Neutrophil (primary cell): ENCODE measurements at regions not wholly inside any gene's neighbourhood (a gene's known extent, or its start where the extent isn't known, plus 50 kb on each side); places are given as distances from the start of the nearest gene placed in this dataset.
A peak's percentile ranks its signal among the peaks of the same experiment; 100 is the strongest.

Experiments used
- H3K27ac ChIP-seq: fragments of 200-600 bp; sonication (generic); 2 replicates; pipeline ENCODE4 v1.5.1; 2016; ENCODE audit warnings: mild to moderate bottlenecking, moderate library complexity
- H3K27me3 ChIP-seq: fragments of 200-600 bp; sonication (generic); 2 replicates; pipeline ENCODE4 v1.6.0; 2016; ENCODE audit warnings: mild to moderate bottlenecking
- H3K36me3 ChIP-seq: fragments of 200-600 bp; sonication (generic); 2 replicates; pipeline ENCODE4 v1.5.1; 2017
- H3K4me1 ChIP-seq, 2 experiments: fragments of 200-600 bp in 1 of 2; sonication (generic) in 1 of 2; 1 replicate in 1 of 2; 2 replicates in 1 of 2; pipeline versions ENCODE4 v1.5.1 to v1.6.1; 2013 to 2016; ENCODE audit warnings: low read depth in 1 of 2, low read length in 1 of 2, mild to moderate bottlenecking in 1 of 2, moderate library complexity in 1 of 2; ENCODE audit not compliant: control insufficient read depth in 1 of 2, insufficient read depth in 1 of 2
- H3K4me3 ChIP-seq, 2 experiments: fragments of 200-600 bp in 1 of 2; sonication (generic) in 1 of 2; 1 replicate in 1 of 2; 2 replicates in 1 of 2; pipeline ENCODE4 v1.5.1; 2013 to 2016; ENCODE audit warnings: low read depth in 1 of 2, low read length in 1 of 2, mild to moderate bottlenecking in 1 of 2, moderate library complexity in 1 of 2
- H3K9me3 ChIP-seq: fragments of 200-600 bp; sonication (generic); 2 replicates; pipeline ENCODE4 v1.5.1; 2016
- CTCF ChIP-seq: fragments of 200-600 bp; sonication (generic); IDR thresholded peaks from 2 replicates; pipeline ENCODE4 v1.5.1; 2016; ENCODE audit warnings: antibody characterized with exemption

DNA sequence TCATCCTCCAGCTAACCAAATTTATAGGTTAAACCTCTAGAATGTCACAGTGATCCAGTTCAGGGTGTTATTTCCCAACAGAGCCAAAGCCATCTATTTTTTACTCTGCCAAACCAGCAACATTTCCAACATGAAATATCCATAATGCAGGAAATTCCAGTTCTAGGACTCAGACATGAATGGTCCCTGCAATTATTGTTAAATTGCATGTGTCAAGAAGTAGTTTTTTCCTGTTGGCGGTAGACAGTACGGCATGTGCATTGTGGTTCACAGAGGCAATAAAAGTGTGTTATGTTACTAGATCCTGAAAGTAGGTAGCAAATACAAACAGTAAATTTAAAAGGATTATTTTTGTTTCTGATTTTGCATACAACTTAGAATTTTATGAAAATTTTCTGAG, 215.7 kb upstream of the THBS1 start:
- Histone ChIP-seq H3K36me3 (no peaks in the 10 kb centered on the region), H3K4me3 (no peak overlapping the region), H3K4me1 (no peaks in the 10 kb centered on the region), H3K27me3 (peaks cover 4% of the 10 kb centered on the region), H3K27ac (no peak overlapping the region), H3K9me3 (no peaks in the 10 kb centered on the region)
- TF ChIP-seq CTCF: no peak

- no peaks in the 10 kb centered on the region for H3K36me3 ChIP-seq
- H3K27me3 ChIP-seq: peaks cover 4% of the 10 kb centered on the region
- no peaks in the 10 kb centered on the region for H3K9me3 ChIP-seq
- no peak overlapping the region for H3K4me3 ChIP-seq
- TF ChIP-seq CTCF: no peak
- H3K27ac ChIP-seq: no peak overlapping the region
- no peaks in the 10 kb centered on the region for H3K4me1 ChIP-seq
Observed at GRCh38 chr15:39365873-39366272, 215.0 kb upstream of the THBS1 start.

DNA sequence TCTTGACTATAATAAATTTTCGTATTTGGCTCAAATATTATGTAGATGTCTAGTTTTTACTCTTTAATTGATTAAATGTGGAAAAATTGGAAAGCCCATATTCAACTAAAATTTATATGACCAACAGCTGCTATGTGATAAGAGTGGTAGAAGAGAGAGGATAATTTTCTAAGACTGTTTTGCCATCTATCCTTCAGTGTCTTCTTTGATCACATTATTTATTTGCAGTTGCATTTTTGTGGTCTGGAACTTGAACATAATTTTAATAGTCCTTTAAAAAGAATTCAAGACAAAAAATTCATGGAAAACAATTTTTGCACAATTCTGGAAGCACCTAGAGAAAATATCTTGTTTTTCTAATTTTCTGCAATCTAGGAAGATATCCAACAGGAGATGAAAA, 213.3 kb upstream of the THBS1 start:
- Histone ChIP-seq H3K9me3 (no peaks in the 10 kb centered on the region), H3K27me3 (peaks cover 4% of the 10 kb centered on the region), H3K36me3 (no peaks in the 10 kb centered on the region), H3K27ac (no peak overlapping the region), H3K4me1 (no peaks in the 10 kb centered on the region), H3K4me3 (no peak overlapping the region)
- TF ChIP-seq CTCF: no peak

DNA sequence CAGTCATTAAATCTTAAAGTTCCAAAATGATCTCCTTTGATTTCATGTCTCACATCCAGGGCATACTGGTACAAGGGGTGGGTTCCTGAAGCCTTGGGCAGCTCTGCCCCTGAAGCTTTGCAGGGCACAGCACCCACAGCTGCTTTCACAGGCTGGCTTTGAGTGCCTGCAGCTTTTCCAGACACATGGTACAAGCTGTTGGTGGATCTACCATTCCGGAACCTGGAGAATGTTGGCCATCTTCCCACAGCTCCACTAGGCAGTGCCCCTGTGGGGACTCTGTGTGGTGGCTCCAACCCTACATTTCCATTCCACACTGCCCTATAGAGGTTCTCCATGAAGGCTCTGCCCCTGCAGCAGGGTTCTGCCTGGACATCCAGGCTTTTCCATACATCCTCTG, 211.1 kb upstream of the THBS1 start:
- Histone ChIP-seq H3K4me3 (no peak overlapping the region), H3K4me1 (no peaks in the 10 kb centered on the region), H3K27me3 (peaks cover 4% of the 10 kb centered on the region), H3K27ac (no peak overlapping the region), H3K9me3 (no peaks in the 10 kb centered on the region), H3K36me3 (no peaks in the 10 kb centered on the region)
- TF ChIP-seq CTCF: no peak

GRCh38 chr15:39376371-39376909, 204.4 kb upstream of the THBS1 start:
- Histone ChIP-seq H3K4me3 (no peak overlapping the region), H3K27me3 (no peaks in the 10 kb centered on the region), H3K27ac (peak overlapping the region; percentile 77), H3K4me1 (peaks cover 29 to 50% of the 10 kb centered on the region in 2 experiments), H3K36me3 (no peaks in the 10 kb centered on the region), H3K9me3 (no peaks in the 10 kb centered on the region)
- no peak for TF ChIP-seq CTCF

- Histone ChIP-seq H3K27ac (no peak overlapping the region), H3K4me1 (peaks cover 64 to 85% of the 10 kb centered on the region in 2 experiments), H3K36me3 (no peaks in the 10 kb centered on the region), H3K27me3 (no peaks in the 10 kb centered on the region), H3K4me3 (no peak overlapping the region), H3K9me3 (no peaks in the 10 kb centered on the region)
- TF ChIP-seq CTCF: no peak
Observed at GRCh38 chr15:39381517-39381916, 199.4 kb upstream of the THBS1 start.
